HL-60 (cell line): ENCODE measurements at regions not wholly inside any gene's neighbourhood (a gene's known extent, or its start where the extent isn't known, plus 50 kb on each side); places are given as distances from the start of the nearest gene placed in this dataset.
"Not testable (repeated sequence)": the region's sequence is repeated elsewhere in the genome, so short reads cannot be mapped to it uniquely, and the experiment has no call there.

Source experiments
- DNase-seq, 2 experiments: peaks; one replicate each; pipeline ENCODE4 v3.0.0-alpha.2; 2010 to 2020; ENCODE audit warnings: low read depth in 1 of 2, low spot score in 1 of 2
- H3K27ac ChIP-seq: fragments of 250-450 bp; sonication (Bioruptor Pico); replicated peaks from 2 replicates; pipeline ENCODE4 v1.5.1; 2020; ENCODE audit warnings: mild to moderate bottlenecking, moderate library complexity
- H3K27me3 ChIP-seq: fragments of 250-450 bp; sonication (Bioruptor Pico); 2 replicates; pipeline ENCODE4 v1.5.1; 2021; ENCODE audit warnings: mild to moderate bottlenecking, moderate library complexity; ENCODE audit not compliant: insufficient read depth, poor library complexity, severe bottlenecking
- H3K4me3 ChIP-seq: replicated peaks from 2 replicates; pipeline ENCODE4 v1.5.1; 2011; ENCODE audit warnings: mild to moderate bottlenecking, control low read depth, low read length; ENCODE audit not compliant: insufficient read depth
- GABPA ChIP-seq: IDR thresholded peaks from 2 replicates; pipeline ENCODE4 v1.6.1; 2012; ENCODE audit warnings: low read depth
- POLR2AphosphoS5 ChIP-seq: IDR thresholded peaks from 2 replicates; pipeline ENCODE4 v1.6.1; 2012; ENCODE audit warnings: low read depth
- SPI1 ChIP-seq: IDR thresholded peaks from 2 replicates; pipeline ENCODE4 v1.6.1; 2012; ENCODE audit warnings: low read depth, mild to moderate bottlenecking, borderline replicate concordance
- TF ChIP-seq, protein P1 (sequence below): IDR thresholded peaks from 2 replicates; pipeline ENCODE4 v1.6.1; 2012; ENCODE audit warnings: low read depth; ENCODE audit not compliant: insufficient replicate concordance
- TF ChIP-seq, protein P2 (sequence below): IDR thresholded peaks from one replicate; pipeline ENCODE4 v1.5.1; 2011; ENCODE audit warnings: low read length, control low read depth, inconsistent platforms; ENCODE audit not compliant: insufficient read depth

DNA sequence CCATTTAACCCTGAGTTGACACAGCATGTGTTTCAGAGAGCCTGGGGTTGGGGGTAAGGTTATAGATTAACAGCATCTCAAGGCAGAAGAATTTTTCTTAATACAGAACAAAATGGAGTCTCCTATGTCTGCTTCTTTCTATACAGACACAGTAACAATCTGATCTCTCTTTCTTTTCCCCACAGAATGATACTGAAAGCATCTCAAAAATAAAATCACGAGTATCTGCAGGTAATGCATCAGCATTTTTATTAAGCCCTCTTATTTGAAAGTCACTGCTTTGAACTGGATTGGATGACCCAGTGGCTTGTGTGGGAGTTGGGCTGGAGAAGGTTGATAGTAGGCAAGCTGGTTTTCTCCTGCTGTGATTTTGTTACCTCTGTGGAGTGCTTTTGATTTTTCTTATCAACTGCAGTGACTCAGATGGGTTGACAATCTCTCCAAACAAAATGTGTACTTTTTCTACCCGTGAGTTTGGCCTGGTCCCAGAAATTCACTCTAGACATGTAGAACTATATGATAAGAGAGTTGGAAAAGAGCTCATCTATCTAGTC, 253.5 kb upstream of the PRKCQ start:
- TF ChIP-seq, protein P1, sequence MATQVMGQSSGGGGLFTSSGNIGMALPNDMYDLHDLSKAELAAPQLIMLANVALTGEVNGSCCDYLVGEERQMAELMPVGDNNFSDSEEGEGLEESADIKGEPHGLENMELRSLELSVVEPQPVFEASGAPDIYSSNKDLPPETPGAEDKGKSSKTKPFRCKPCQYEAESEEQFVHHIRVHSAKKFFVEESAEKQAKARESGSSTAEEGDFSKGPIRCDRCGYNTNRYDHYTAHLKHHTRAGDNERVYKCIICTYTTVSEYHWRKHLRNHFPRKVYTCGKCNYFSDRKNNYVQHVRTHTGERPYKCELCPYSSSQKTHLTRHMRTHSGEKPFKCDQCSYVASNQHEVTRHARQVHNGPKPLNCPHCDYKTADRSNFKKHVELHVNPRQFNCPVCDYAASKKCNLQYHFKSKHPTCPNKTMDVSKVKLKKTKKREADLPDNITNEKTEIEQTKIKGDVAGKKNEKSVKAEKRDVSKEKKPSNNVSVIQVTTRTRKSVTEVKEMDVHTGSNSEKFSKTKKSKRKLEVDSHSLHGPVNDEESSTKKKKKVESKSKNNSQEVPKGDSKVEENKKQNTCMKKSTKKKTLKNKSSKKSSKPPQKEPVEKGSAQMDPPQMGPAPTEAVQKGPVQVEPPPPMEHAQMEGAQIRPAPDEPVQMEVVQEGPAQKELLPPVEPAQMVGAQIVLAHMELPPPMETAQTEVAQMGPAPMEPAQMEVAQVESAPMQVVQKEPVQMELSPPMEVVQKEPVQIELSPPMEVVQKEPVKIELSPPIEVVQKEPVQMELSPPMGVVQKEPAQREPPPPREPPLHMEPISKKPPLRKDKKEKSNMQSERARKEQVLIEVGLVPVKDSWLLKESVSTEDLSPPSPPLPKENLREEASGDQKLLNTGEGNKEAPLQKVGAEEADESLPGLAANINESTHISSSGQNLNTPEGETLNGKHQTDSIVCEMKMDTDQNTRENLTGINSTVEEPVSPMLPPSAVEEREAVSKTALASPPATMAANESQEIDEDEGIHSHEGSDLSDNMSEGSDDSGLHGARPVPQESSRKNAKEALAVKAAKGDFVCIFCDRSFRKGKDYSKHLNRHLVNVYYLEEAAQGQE = no peak
- no peak for TF ChIP-seq SPI1
- TF ChIP-seq GABPA = no peak
- TF ChIP-seq, protein P2, sequence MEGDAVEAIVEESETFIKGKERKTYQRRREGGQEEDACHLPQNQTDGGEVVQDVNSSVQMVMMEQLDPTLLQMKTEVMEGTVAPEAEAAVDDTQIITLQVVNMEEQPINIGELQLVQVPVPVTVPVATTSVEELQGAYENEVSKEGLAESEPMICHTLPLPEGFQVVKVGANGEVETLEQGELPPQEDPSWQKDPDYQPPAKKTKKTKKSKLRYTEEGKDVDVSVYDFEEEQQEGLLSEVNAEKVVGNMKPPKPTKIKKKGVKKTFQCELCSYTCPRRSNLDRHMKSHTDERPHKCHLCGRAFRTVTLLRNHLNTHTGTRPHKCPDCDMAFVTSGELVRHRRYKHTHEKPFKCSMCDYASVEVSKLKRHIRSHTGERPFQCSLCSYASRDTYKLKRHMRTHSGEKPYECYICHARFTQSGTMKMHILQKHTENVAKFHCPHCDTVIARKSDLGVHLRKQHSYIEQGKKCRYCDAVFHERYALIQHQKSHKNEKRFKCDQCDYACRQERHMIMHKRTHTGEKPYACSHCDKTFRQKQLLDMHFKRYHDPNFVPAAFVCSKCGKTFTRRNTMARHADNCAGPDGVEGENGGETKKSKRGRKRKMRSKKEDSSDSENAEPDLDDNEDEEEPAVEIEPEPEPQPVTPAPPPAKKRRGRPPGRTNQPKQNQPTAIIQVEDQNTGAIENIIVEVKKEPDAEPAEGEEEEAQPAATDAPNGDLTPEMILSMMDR = no peak
- no peak for TF ChIP-seq POLR2AphosphoS5
- Histone ChIP-seq H3K27me3 (no peaks in the 10 kb centered on the region), H3K27ac (no peak overlapping the region), H3K4me3 (no peak overlapping the region)
- no peak for DNase-seq

DNA sequence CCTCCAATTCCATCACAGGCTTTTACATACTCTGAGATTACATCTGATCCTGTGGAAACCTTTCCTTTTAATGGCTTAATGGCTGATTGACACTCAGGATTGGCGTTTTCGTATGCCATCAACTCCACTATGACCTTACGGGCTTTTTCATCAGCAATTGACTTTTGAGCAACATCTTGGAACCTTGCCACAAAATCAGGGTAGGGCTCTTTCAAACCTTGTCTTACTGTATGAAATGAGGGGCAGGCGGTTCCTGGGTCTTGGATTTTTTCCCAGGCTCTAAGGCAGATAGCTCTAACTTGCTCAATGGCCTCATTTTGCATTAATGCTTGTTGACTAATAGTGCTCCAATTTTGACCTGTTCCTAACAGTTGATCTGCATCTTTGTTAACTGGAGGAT, 250.9 kb upstream of the PRKCQ start:
- not testable (repeated sequence) for H3K27me3 ChIP-seq, H3K4me3 ChIP-seq, DNase-seq, H3K27ac ChIP-seq

DNA sequence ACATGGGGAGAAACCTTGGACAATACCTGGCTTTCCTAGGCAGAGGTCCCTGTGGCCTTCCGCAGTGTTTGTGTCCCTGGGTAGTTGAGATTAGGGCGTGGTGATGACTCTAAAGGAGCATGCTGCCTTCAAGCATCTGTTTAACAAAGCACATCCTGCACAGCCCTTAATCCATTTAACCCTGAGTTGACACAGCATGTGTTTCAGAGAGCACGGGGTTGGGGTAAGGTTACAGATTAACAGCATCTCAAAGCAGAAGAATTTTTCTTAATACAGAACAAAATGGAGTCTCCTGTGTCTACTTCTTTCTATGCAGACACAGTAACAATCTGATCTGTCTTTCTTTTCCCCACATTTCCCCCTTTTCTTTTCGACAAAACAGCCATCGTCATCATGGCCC, 244.7 kb upstream of the PRKCQ start:
- not testable (repeated sequence) for H3K27ac ChIP-seq, H3K27me3 ChIP-seq, DNase-seq

DNA sequence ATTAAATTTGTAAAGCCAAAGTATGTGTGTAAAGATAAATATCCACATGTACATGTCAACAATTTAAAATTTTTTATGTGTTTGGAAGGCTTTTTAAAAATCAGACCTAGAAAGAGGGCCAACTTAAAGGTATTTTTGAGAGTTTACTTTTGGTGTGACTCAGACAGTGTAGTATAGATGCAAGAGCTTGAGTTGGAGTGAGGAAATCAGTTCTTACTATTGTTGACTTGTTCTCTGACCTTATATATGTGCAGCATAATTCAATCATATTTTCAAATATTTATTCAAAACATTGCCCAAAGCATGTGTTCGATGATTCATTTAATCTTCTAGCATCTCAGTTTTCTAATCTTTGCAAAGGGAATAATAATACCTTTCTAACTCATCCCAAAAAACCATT, 243.7 kb upstream of the PRKCQ start:
- TF ChIP-seq POLR2AphosphoS5 (no peak), GABPA (no peak), SPI1 (no peak)
- TF ChIP-seq, protein P1 = no peak
- TF ChIP-seq, protein P2 = no peak
- Histone ChIP-seq H3K27me3 (no peaks in the 10 kb centered on the region), H3K27ac (no peak overlapping the region), H3K4me3 (no peak overlapping the region)
- no peak for DNase-seq

More for the DNA sequence above, 244.7 kb upstream of the PRKCQ start:
- not testable (repeated sequence) for H3K4me3 ChIP-seq

DNA sequence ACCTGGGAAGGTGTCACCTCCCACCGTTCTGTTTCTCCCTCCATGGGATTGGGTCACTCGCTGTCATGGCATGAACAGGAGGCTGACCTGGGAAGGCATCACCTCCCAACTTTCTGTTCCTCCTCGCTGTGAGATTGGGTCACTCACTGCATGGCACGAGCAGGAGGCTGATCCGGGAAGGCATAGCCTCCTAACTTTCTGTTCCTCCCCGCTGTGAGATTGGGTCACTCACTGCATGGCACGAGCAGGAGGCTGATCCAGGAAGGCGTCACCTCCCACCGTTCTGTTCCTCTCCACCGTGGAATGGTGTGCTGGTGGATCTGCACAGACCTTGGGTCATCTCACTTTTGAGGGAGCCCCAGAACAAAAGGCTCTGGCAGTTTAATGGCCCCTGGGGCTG, 239.2 kb upstream of the PRKCQ start:
- DNase-seq = no peak
- Histone ChIP-seq H3K27me3 (no peaks in the 10 kb centered on the region), H3K4me3 (no peak overlapping the region), H3K27ac (no peak overlapping the region)
- no peak for TF ChIP-seq SPI1
- TF ChIP-seq, protein P1 = no peak
- TF ChIP-seq GABPA = no peak
- TF ChIP-seq, protein P2 = no peak
- no peak for TF ChIP-seq POLR2AphosphoS5
